HepG2 (cell line): ENCODE measurements at regions not wholly inside any gene's neighbourhood (a gene's known extent, or its start where the extent isn't known, plus 50 kb on each side); places are given as distances from the start of the nearest gene placed in this dataset.

Source experiments
- ATAC-seq: fragments of 200-7000 bp; cut with Tn5 transposase; 3 replicates; pipeline ENCODE4 v1.9.1; 2020; ENCODE audit warnings: mild to moderate bottlenecking, moderate library complexity
- BruUV-seq: library from RNA; stranded (reverse); fragments of 400-500 nt; replicated peaks from 2 replicates; lab custom pipeline; 2021; lab: Mats Ljungman, UMichigan
- CTCF ChIA-PET: fragments of 300-600 bp; formaldehyde crosslinking; extraction: SDS; loops from one replicate; lab custom pipeline; 2021; ENCODE audit warnings: low total read pairs, inconsistent platforms, low intra/inter-chr PET ratio; lab: Yijun Ruan, JAX
- POLR2A ChIA-PET: fragments of 350-600 bp; sonication (Branson Sonifier 250); formaldehyde crosslinking; loops from one replicate; lab custom pipeline; 2020; ENCODE audit warnings: antibody characterized with exemption, inconsistent platforms; lab: Yijun Ruan, JAX
- DNase-seq: peaks from one replicate; pipeline ENCODE4 v3.0.0-alpha.2; 2015; ENCODE audit warnings: low spot score
- FAIRE-seq: peaks from 3 replicates; lab custom pipeline; 2011; peaks lifted over from hg19 to GRCh38; lab: Jason Lieb, UNC
- H2AFZ ChIP-seq: one replicate; pipeline ENCODE4 v1.6.1; 2011; ENCODE audit warnings: low read length, inconsistent platforms
- H3K27ac ChIP-seq: fragments of 300-600 bp; 3 replicates; pipeline ENCODE4 v1.8.0; 2011; ENCODE audit warnings: mixed run types, mild to moderate bottlenecking, mixed read lengths, low read length, inconsistent platforms; ENCODE audit not compliant: insufficient read depth; ENCODE audit errors: extremely low read length
- H3K27me3 ChIP-seq, 2 experiments: fragments of 200-600 bp in 1 of 2; 2 replicates in 1 of 2; 3 replicates in 1 of 2; pipeline versions ENCODE4 v1.6.0 to v1.8.0; 2011; ENCODE audit warnings: low read length in 2 of 2, mild to moderate bottlenecking in 2 of 2, moderate library complexity in 2 of 2, inconsistent platforms in 1 of 2; ENCODE audit not compliant: insufficient read depth in 2 of 2, control insufficient read depth in 1 of 2
- H3K36me3 ChIP-seq, 2 experiments: fragments of 200-600 bp in 1 of 2; replicated peaks in 1 of 2; 2 replicates in 1 of 2; 3 replicates in 1 of 2; pipeline versions ENCODE4 v1.5.1 to v1.8.0; 2011; ENCODE audit warnings: low read length in 2 of 2, inconsistent platforms in 1 of 2; ENCODE audit not compliant: insufficient read depth in 2 of 2, control insufficient read depth in 1 of 2
- H3K4me1 ChIP-seq: 2 replicates; pipeline ENCODE4 v1.5.1; 2012; ENCODE audit warnings: low read length, inconsistent platforms; ENCODE audit not compliant: insufficient read depth
- H3K4me2 ChIP-seq: 2 replicates; pipeline ENCODE4 v1.6.0; 2011; ENCODE audit warnings: low read depth, low read length, inconsistent platforms
- H3K4me3 ChIP-seq, 3 experiments: fragments of 200-600 bp in 1 of 3; sonication (generic), shearing (Covaris generic) in 1 of 3; replicated peaks in 1 of 3; 2 replicates each; pipeline ENCODE4 v1.5.1; 2011 to 2016; ENCODE audit warnings: low read length in 3 of 3, inconsistent platforms in 2 of 3, low read depth in 2 of 3, mild to moderate bottlenecking in 2 of 3, control low read depth in 1 of 3, mixed read lengths in 1 of 3; ENCODE audit not compliant: insufficient read depth in 1 of 3
- H3K79me2 ChIP-seq: one replicate; pipeline ENCODE4 v1.6.1; 2011; ENCODE audit warnings: low read length, inconsistent platforms; ENCODE audit not compliant: insufficient read depth
- H3K9ac ChIP-seq: 2 replicates; pipeline ENCODE4 v1.6.0; 2011; ENCODE audit warnings: mild to moderate bottlenecking, low read depth, low read length, inconsistent platforms; ENCODE audit not compliant: insufficient read depth
- H3K9me3 ChIP-seq: 2 replicates; pipeline ENCODE4 v1.5.1; 2012; ENCODE audit warnings: mild to moderate bottlenecking, low read length
- H4K20me1 ChIP-seq: 2 replicates; pipeline ENCODE4 v1.6.0; 2011; ENCODE audit warnings: inconsistent platforms, mild to moderate bottlenecking, low read length, moderate library complexity; ENCODE audit not compliant: insufficient read depth
- MEIS1 ChIP-seq: sonication (generic); formaldehyde crosslinking; IDR thresholded peaks from 2 replicates; pipeline ENCODE4 v1.9.0; 2021; ENCODE audit warnings: mild to moderate bottlenecking, missing genetic modification reagents, moderate library complexity, borderline replicate concordance
- NR1H2 ChIP-seq: sonication (generic); formaldehyde crosslinking; IDR thresholded peaks from 2 replicates; pipeline ENCODE4 v1.8.1; 2022; ENCODE audit warnings: low read depth, missing genetic modification reagents, borderline replicate concordance
- SRSF4 ChIP-seq: fragments of 200-400 bp; formaldehyde crosslinking; IDR thresholded peaks from one replicate; pipeline ENCODE4 v1.6.1; 2018; ENCODE audit warnings: mild to moderate bottlenecking, low read depth, low read length, moderate library complexity; ENCODE audit not compliant: poor library complexity, severe bottlenecking
- SSRP1 ChIP-seq: IDR thresholded peaks from 2 replicates; pipeline ENCODE4 v1.6.1; 2016; ENCODE audit warnings: control low read depth
- TEF ChIP-seq: sonication (generic); formaldehyde crosslinking; IDR thresholded peaks from 2 replicates; pipeline ENCODE4 v1.5.0; 2020; ENCODE audit warnings: missing genetic modification reagents
- WGBS: methylation state at CpG from one replicate; pipeline ENCODE4 v1.1.6; 2017; ENCODE audit warnings: low lambda C conversion rate; 5-methylcytosine and 5-hydroxymethylcytosine counted together
- in situ Hi-C: cut with HindIII; loops from 2 replicates; pipeline ENCODE4 v1.10.0; 2017; ENCODE audit warnings: low pct_unique_long_range_greater_than_20kb; ENCODE audit not compliant: extremely low pct_ligation_motif_present
- intact Hi-C: fragments of 100-400 bp; cut with micrococcal nuclease; formaldehyde crosslinking; loops from one replicate; pipeline ENCODE4 v1.10.0; 2022; ENCODE audit not compliant: unreplicated experiment
- TF ChIP-seq, protein P1 (sequence below): sonication (generic); formaldehyde crosslinking; IDR thresholded peaks from 2 replicates; pipeline ENCODE4 v1.4.0; 2020; ENCODE audit warnings: mild to moderate bottlenecking, missing genetic modification reagents
- TF ChIP-seq, protein P2 (sequence below): fragments of 450-650 bp; IDR thresholded peaks from 2 replicates; pipeline ENCODE4 v1.6.1; 2016

DNA sequence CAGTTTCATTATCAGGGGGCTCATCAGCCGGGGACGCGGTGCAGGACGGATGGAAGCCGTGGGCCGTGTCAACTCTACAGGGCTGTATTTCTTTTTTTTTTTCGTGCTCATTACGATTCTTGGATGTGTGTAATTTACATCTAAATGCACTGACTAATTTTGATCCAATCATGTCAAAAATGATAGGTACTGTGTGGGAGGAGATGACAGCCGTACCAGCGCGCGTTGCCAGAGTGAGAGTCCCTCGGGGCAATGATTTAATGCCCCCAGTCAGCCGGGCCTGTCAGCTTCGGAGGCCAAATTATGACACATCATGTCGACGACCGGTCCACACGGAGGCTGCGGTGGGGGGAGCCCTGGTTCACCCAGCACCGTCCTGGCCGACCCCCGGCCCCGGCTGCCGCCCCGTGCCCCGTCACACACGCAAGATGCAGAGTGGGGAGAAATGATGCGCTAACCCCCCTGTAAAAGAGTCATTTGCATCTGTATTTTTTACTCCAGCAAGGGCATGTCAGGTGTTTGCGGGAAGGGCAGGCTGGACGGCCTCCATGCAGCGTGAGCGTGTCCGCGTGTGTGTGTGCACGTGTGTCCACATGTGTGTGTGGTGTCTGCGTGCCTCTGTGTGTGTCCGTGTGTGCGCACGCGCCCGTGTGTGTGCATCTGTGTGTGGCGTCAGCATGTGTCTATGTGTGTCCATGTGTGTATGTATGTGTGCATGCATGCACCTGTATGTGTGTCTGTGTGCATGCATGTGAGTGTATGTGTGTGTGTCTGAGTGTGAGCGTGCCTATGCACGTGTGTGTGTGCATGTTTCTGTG, 74.3 kb upstream of the PPP2R3B start:
- Histone ChIP-seq H3K4me3 (no peak overlapping the region), H3K36me3 (no peaks in the 10 kb centered on the region), H3K4me1 (no peaks in the 10 kb centered on the region), H3K27ac (no peak overlapping the region), H2AFZ (no peak overlapping the region), H3K9ac (no peak overlapping the region), H3K4me2 (no peak overlapping the region), H3K27me3 (peaks cover 0 to 12% of the 10 kb centered on the region in 2 experiments; a peak in 2 of 5 replicates), H4K20me1 (no peaks in the 10 kb centered on the region), H3K9me3 (no peaks in the 10 kb centered on the region), H3K79me2 (no peaks in the 10 kb centered on the region)
- ChIA-PET POLR2A (no interaction called here), CTCF (no interaction called here)
- intact Hi-C loops = no loop called here
- no TSS peak for BruUV-seq
- no peak for FAIRE-seq
- in situ Hi-C loops = no loop called here
- WGBS = 74% methylated on average over 34 of the region's 45 CpGs
- no peak for ATAC-seq
- no peak for DNase-seq
- TF ChIP-seq SRSF4 = no peak
- no peak for TF ChIP-seq MEIS1 (CRISPR knock-in tag)
- no peak for TF ChIP-seq SSRP1 (CRISPR knock-in tag)
- TF ChIP-seq, protein P1, sequence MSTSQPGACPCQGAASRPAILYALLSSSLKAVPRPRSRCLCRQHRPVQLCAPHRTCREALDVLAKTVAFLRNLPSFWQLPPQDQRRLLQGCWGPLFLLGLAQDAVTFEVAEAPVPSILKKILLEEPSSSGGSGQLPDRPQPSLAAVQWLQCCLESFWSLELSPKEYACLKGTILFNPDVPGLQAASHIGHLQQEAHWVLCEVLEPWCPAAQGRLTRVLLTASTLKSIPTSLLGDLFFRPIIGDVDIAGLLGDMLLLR (CRISPR knock-in tag) = no peak
- TF ChIP-seq, protein P2, sequence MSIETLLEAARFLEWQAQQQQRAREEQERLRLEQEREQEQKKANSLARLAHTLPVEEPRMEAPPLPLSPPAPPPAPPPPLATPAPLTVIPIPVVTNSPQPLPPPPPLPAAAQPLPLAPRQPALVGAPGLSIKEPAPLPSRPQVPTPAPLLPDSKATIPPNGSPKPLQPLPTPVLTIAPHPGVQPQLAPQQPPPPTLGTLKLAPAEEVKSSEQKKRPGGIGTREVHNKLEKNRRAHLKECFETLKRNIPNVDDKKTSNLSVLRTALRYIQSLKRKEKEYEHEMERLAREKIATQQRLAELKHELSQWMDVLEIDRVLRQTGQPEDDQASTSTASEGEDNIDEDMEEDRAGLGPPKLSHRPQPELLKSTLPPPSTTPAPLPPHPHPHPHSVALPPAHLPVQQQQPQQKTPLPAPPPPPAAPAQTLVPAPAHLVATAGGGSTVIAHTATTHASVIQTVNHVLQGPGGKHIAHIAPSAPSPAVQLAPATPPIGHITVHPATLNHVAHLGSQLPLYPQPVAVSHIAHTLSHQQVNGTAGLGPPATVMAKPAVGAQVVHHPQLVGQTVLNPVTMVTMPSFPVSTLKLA = peak; percentile 73; the same call in 1 of the 2 replicates
- no peak for TF ChIP-seq NR1H2
- no peak for TF ChIP-seq TEF (CRISPR knock-in tag)
- TF ChIP-seq, all 625 proteins: peak for 1
